Inflammatory macrophage treated with lipopolysaccharide for 1 hour (primary cell): ENCODE measurements at regions not wholly inside any gene's neighbourhood (a gene's known extent, or its start where the extent isn't known, plus 50 kb on each side); places are given as distances from the start of the nearest gene placed in this dataset.

Experiments used
- DNase-seq, 2 donors: peaks; one replicate each; pipeline ENCODE4 v3.0.0-alpha.2; 2020 to 2022

- DNase-seq: no peak
These were observed 104.7 kb downstream of the C9orf152 start for GRCh38 chr9:110103257-110103656.

- DNase-seq: no peak
These were observed 103.6 kb downstream of the C9orf152 start for GRCh38 chr9:110104261-110104809.

GRCh38 chr9:110105107-110105506 is 102.9 kb downstream of the C9orf152 start:
- DNase-seq: no peak

GRCh38 chr9:110106661-110107060 is 101.3 kb downstream of the C9orf152 start:
- DNase-seq: no peak

- no peak for DNase-seq
These were observed 98.4 kb downstream of the C9orf152 start for GRCh38 chr9:110109333-110110092.

GRCh38 chr9:110110154-110110553 is 97.8 kb downstream of the C9orf152 start:
- DNase-seq: no peak

- DNase-seq: no peak
These were observed 96.1 kb downstream of the C9orf152 start for GRCh38 chr9:110111868-110112267.

GRCh38 chr9:110112792-110113191 is 95.2 kb downstream of the C9orf152 start:
- no peak for DNase-seq

- DNase-seq: peak; percentile 47 to 78
These were observed 93.7 kb downstream of the C9orf152 start for GRCh38 chr9:110114086-110114858.

- no peak for DNase-seq
These were observed 93.1 kb downstream of the C9orf152 start for GRCh38 chr9:110114859-110115201.

- DNase-seq: no peak
These were observed 92.6 kb downstream of the C9orf152 start for GRCh38 chr9:110115341-110115820.

- no peak for DNase-seq
These were observed 92.0 kb downstream of the C9orf152 start for GRCh38 chr9:110115826-110116542.

- peak; percentile 88 to 95 for DNase-seq
These were observed 91.4 kb downstream of the C9orf152 start for GRCh38 chr9:110116543-110116885.

GRCh38 chr9:110121170-110121569 is 86.8 kb downstream of the C9orf152 start:
- no peak for DNase-seq

GRCh38 chr9:110123341-110124095 is 84.4 kb downstream of the C9orf152 start:
- peak in 1 of 2 donors; percentile 58 for DNase-seq

GRCh38 chr9:110124439-110124838 is 83.5 kb downstream of the C9orf152 start:
- no peak for DNase-seq

- no peak for DNase-seq
These were observed 82.7 kb downstream of the C9orf152 start for GRCh38 chr9:110125207-110125751.

- DNase-seq: no peak
These were observed 82.1 kb downstream of the C9orf152 start for GRCh38 chr9:110125763-110126351.

GRCh38 chr9:110126499-110126941 is 81.4 kb downstream of the C9orf152 start:
- DNase-seq: no peak

- DNase-seq: no peak
These were observed 80.7 kb downstream of the C9orf152 start for GRCh38 chr9:110126986-110127864.
